A549 (cell line): ENCODE measurements at regions not wholly inside any gene's neighbourhood (a gene's known extent, or its start where the extent isn't known, plus 50 kb on each side); places are given as distances from the start of the nearest gene placed in this dataset.

Experiments used
- ATAC-seq, 2 experiments: fragments of 200-7000 bp in 1 of 2; fragments of >200 bp in 1 of 2; cut with Nextera tagmentation in 1 of 2; cut with Tn5 transposase in 1 of 2; 3 replicates each; pipeline versions ENCODE4 v1.8.0 to v1.9.1; 2018 to 2020; ENCODE audit warnings: mild to moderate bottlenecking in 1 of 2, moderate library complexity in 1 of 2
- CTCF ChIA-PET: fragments of 300-600 bp; sonication (Branson Sonifier 250); formaldehyde crosslinking; extraction: SDS; loops from one replicate; lab custom pipeline; 2021; ENCODE audit warnings: antibody characterized with exemption, inconsistent platforms; lab: Yijun Ruan, JAX
- POLR2A ChIA-PET: fragments of 350-600 bp; formaldehyde crosslinking; extraction: SDS; loops from one replicate; lab custom pipeline; 2021; ENCODE audit warnings: antibody characterized with exemption, inconsistent platforms; lab: Yijun Ruan, JAX
- DNase-seq, 2 experiments: peaks; one replicate each; pipeline versions ENCODE4 v3.0.0 to v3.0.0-alpha.2; 2011 to 2016; ENCODE audit warnings: low read depth in 1 of 2, low spot score in 1 of 2
- FAIRE-seq: peaks from 2 replicates; lab custom pipeline; 2011; peaks lifted over from hg19 to GRCh38; lab: Jason Lieb, UNC
- H3K27ac ChIP-seq, 2 experiments: fragments of >200 bp; sonication (Bioruptor Twin); formaldehyde crosslinking; 3 replicates each; pipeline ENCODE4 v1.5.1; 2016 to 2017
- H3K4me1 ChIP-seq: fragments of >200 bp; sonication (Bioruptor Twin); formaldehyde crosslinking; 3 replicates; pipeline ENCODE4 v1.6.1; 2016
- H3K4me2 ChIP-seq: fragments of >200 bp; sonication (Bioruptor Twin); formaldehyde crosslinking; 3 replicates; pipeline ENCODE4 v1.6.1; 2016
- H3K4me3 ChIP-seq: fragments of >200 bp; sonication (Bioruptor Twin); formaldehyde crosslinking; 3 replicates; pipeline ENCODE4 v1.5.1; 2016
- H3K9me3 ChIP-seq: fragments of >200 bp; sonication (Bioruptor Twin); formaldehyde crosslinking; 3 replicates; pipeline ENCODE4 v1.6.1; 2016
- BHLHE40 ChIP-seq: IDR thresholded peaks from 2 replicates; pipeline ENCODE4 v1.6.1; 2012; ENCODE audit warnings: low read depth, low read length, inconsistent platforms
- CHD4 ChIP-seq: fragments of 200-600 bp; sonication (generic); IDR thresholded peaks from 2 replicates; pipeline ENCODE4 v1.6.1; 2016; ENCODE audit warnings: antibody characterized with exemption, mild to moderate bottlenecking, borderline replicate concordance
- E2F6 ChIP-seq: IDR thresholded peaks from 2 replicates; pipeline ENCODE4 v1.6.1; 2012; ENCODE audit warnings: low read depth, borderline replicate concordance
- EHF ChIP-seq: fragments of 250-450 bp; sonication (Bioruptor Pico); IDR thresholded peaks from 2 replicates; pipeline ENCODE4 v1.5.0; 2020; ENCODE audit warnings: mild to moderate bottlenecking
- ELK1 ChIP-seq: fragments of 150-350 bp; IDR thresholded peaks from 2 replicates; pipeline ENCODE4 v1.6.1; 2014; ENCODE audit warnings: low read depth, mild to moderate bottlenecking, low read length
- EP300 ChIP-seq, 2 experiments: fragments of >200 bp; sonication (Bioruptor Twin); formaldehyde crosslinking; IDR thresholded peaks; 2 replicates in 1 of 2; 3 replicates in 1 of 2; pipeline ENCODE4 v1.6.1; 2016 to 2017
- FOSB ChIP-seq: fragments of 250-450 bp; sonication (Bioruptor Pico); IDR thresholded peaks from 2 replicates; pipeline ENCODE4 v1.5.0; 2020; ENCODE audit warnings: mild to moderate bottlenecking, moderate library complexity
- HOXB13 ChIP-seq: fragments of 250-450 bp; sonication (Bioruptor Pico); IDR thresholded peaks from 2 replicates; pipeline ENCODE4 v1.5.0; 2020; ENCODE audit warnings: low read depth, mild to moderate bottlenecking, moderate library complexity
- JUN ChIP-seq, 2 experiments: fragments of >200 bp; sonication (Bioruptor Twin); formaldehyde crosslinking; IDR thresholded peaks; 2 replicates in 1 of 2; 3 replicates in 1 of 2; pipeline ENCODE4 v1.6.1; 2016 to 2017
- JUNB ChIP-seq: fragments of >200 bp; sonication (Bioruptor Twin); formaldehyde crosslinking; IDR thresholded peaks from 2 replicates; pipeline ENCODE4 v1.6.1; 2016
- NPAS2 ChIP-seq: fragments of 250-450 bp; sonication (Bioruptor Pico); IDR thresholded peaks from 2 replicates; pipeline ENCODE4 v1.8.0; 2022; ENCODE audit warnings: mild to moderate bottlenecking, moderate library complexity, borderline replicate concordance
- NR3C1 ChIP-seq: fragments of >200 bp; sonication (Bioruptor Twin); formaldehyde crosslinking; IDR thresholded peaks from 3 replicates; pipeline ENCODE4 v1.6.1; 2017
- RNF2 ChIP-seq: fragments of 200-600 bp; sonication (generic); IDR thresholded peaks from 2 replicates; pipeline ENCODE4 v1.6.1; 2016; ENCODE audit warnings: low read depth, mild to moderate bottlenecking, antibody characterized with exemption, moderate library complexity, borderline replicate concordance
- USF2 ChIP-seq: fragments of 450-650 bp; IDR thresholded peaks from 2 replicates; pipeline ENCODE4 v1.6.1; 2014; ENCODE audit warnings: antibody characterized with exemption
- ZFP36 ChIP-seq: fragments of 450-650 bp; IDR thresholded peaks from 2 replicates; pipeline ENCODE4 v1.6.1; 2014; ENCODE audit warnings: borderline replicate concordance; ENCODE audit not compliant: partially characterized antibody
- WGBS: methylation state at CpG from one replicate; pipeline ENCODE4 v1.1.6; 2017; ENCODE audit errors: missing lambda C conversion rate; 5-methylcytosine and 5-hydroxymethylcytosine counted together
- TF ChIP-seq, protein P1 (sequence below): fragments of >200 bp; sonication (Bioruptor Twin); formaldehyde crosslinking; IDR thresholded peaks from 2 replicates; pipeline ENCODE4 v1.6.1; 2016

GRCh38 chr2:107325981-107326786 lies 440.2 kb upstream of the ST6GAL2 start:
- POLR2A ChIA-PET, result no interaction called here
- Histone ChIP-seq H3K27ac (no peak overlapping the region), H3K4me3 (no peak overlapping the region), H3K4me1 (no peaks in the 10 kb centered on the region), H3K9me3 (peaks cover 12% of the 10 kb centered on the region), H3K4me2 (no peak overlapping the region)
- no peak for FAIRE-seq
- TF ChIP-seq NR3C1 (no peak), NPAS2 (CRISPR knock-in tag) (no peak), ZFP36 (no peak), E2F6 (no peak), ELK1 (no peak), JUNB (no peak), BHLHE40 (no peak), HOXB13 (CRISPR knock-in tag) (no peak), EP300 (IDR thresholded peaks at IDR 0.05) (no peak), JUN (IDR thresholded peaks at IDR 0.05) (no peak), CHD4 (no peak)
- TF ChIP-seq, protein P1, sequence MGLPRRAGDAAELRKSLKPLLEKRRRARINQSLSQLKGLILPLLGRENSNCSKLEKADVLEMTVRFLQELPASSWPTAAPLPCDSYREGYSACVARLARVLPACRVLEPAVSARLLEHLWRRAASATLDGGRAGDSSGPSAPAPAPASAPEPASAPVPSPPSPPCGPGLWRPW, result no peak
- no peak for ATAC-seq
- 55% methylated on average over 4 of the region's 4 CpGs for WGBS
- no peak for DNase-seq
- CTCF ChIA-PET, result no interaction called here

DNA sequence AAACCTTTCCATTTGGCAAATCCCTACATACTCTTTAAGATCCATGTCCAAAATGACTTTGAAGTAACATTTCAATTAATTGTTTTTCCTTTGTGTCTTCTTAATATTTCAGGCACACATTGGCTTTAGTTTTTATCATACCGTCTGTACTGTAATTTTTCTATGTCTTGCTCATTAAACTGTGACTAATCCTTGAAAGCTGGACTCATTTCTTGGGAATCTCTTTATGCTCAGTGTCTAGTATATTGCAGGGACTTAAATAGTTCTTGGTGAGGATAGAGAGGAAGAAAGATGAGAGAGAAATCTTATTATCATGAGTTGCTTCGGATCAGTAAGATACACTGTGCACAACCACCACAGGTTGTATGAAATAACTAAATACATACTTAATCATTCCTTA lies 448.3 kb upstream of the ST6GAL2 start:
- WGBS, result 45% methylated on average over 2 of the region's 2 CpGs
- TF ChIP-seq FOSB (CRISPR knock-in tag) (no peak), USF2 (no peak), CHD4 (no peak)
- TF ChIP-seq, all 56 proteins: peak for 0
- Histone ChIP-seq H3K27ac (no peak overlapping the region), H3K4me2 (no peak overlapping the region), H3K4me1 (no peaks in the 10 kb centered on the region), H3K9me3 (no peaks in the 10 kb centered on the region), H3K4me3 (no peak overlapping the region)
- no peak for DNase-seq
- CTCF ChIA-PET, result no interaction called here
- FAIRE-seq, result no peak
- POLR2A ChIA-PET, result no interaction called here
- ATAC-seq, result no peak

GRCh38 chr2:107336526-107336925 lies 450.6 kb upstream of the ST6GAL2 start:
- no peak for ATAC-seq
- H3K4me2 ChIP-seq, result no peak overlapping the region
- no peak for DNase-seq
- FAIRE-seq, result no peak
- no peak overlapping the region for H3K27ac ChIP-seq
- ChIA-PET CTCF (no interaction called here), POLR2A (no interaction called here)
- no peaks in the 10 kb centered on the region for H3K4me1 ChIP-seq
- H3K4me3 ChIP-seq, result no peak overlapping the region
- TF ChIP-seq NPAS2 (CRISPR knock-in tag) (no peak), EHF (CRISPR knock-in tag) (no peak), RNF2 (no peak)
- 83% methylated on average over 2 of the region's 2 CpGs for whole genome bisulfite sequencing
- no peaks in the 10 kb centered on the region for H3K9me3 ChIP-seq
